HFF-Myc (cell line): ENCODE measurements at regions not wholly inside any gene's neighbourhood (a gene's known extent, or its start where the extent isn't known, plus 50 kb on each side); places are given as distances from the start of the nearest gene placed in this dataset.

Source experiments
- DNase-seq: peaks from one replicate; pipeline ENCODE4 v3.0.0-alpha.2; 2011; ENCODE audit warnings: low read depth; ENCODE audit errors: extremely low read depth
- H3K4me3 ChIP-seq: replicated peaks from 2 replicates; pipeline ENCODE4 v1.5.1; 2011; ENCODE audit warnings: low read depth, mild to moderate bottlenecking, control low read depth, low read length
- TF ChIP-seq, protein P1 (sequence below): IDR thresholded peaks from 2 replicates; pipeline ENCODE4 v1.5.1; 2012; ENCODE audit warnings: mild to moderate bottlenecking, low read depth, low read length, control low read depth; ENCODE audit errors: missing control alignments

DNA sequence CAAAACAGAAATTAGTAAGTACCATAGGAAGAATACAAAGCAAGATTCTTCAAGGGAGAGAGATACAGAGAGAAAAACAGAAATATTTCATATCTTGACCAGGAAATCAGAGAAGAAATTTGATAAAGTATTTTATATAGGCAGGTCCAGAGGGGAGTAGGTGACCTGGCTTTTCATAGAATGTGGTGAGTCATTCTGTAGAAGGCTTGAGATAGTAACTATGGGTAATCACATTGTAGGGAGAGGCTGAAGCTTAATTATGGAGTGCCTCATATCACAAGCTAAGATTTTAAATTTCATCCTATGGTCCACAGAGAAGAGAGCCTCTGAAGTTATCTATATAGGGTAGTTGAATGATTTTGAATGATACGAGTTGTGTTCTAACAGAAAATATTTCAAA lies 195.0 kb upstream of the CYRIA start:
- H3K4me3 ChIP-seq, result no peak overlapping the region
- no peak for DNase-seq
- TF ChIP-seq, protein P1, sequence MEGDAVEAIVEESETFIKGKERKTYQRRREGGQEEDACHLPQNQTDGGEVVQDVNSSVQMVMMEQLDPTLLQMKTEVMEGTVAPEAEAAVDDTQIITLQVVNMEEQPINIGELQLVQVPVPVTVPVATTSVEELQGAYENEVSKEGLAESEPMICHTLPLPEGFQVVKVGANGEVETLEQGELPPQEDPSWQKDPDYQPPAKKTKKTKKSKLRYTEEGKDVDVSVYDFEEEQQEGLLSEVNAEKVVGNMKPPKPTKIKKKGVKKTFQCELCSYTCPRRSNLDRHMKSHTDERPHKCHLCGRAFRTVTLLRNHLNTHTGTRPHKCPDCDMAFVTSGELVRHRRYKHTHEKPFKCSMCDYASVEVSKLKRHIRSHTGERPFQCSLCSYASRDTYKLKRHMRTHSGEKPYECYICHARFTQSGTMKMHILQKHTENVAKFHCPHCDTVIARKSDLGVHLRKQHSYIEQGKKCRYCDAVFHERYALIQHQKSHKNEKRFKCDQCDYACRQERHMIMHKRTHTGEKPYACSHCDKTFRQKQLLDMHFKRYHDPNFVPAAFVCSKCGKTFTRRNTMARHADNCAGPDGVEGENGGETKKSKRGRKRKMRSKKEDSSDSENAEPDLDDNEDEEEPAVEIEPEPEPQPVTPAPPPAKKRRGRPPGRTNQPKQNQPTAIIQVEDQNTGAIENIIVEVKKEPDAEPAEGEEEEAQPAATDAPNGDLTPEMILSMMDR, result no peak

DNA sequence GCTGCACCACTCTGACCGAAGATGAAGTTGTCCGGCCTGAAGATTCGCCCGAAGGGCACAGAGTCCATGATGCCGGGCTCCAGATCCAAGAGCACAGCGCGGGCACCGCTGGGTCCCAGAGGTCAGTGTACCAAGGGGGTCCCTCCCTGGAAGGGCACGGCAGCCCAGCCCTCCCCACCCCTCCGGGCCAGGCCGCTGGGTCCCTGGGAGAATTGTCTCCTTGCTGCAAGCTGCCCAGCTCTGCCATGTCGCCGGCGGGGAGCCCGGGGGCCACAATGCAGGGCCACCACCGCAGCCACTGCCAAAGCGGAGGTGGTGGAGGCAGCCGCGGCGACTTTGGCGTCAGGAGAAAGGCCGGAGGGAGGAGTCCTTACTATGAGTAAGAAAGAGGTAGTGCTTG lies 189.5 kb upstream of the CYRIA start:
- TF ChIP-seq, protein P1, result no peak
- H3K4me3 ChIP-seq, result no peak overlapping the region
- no peak for DNase-seq

DNA sequence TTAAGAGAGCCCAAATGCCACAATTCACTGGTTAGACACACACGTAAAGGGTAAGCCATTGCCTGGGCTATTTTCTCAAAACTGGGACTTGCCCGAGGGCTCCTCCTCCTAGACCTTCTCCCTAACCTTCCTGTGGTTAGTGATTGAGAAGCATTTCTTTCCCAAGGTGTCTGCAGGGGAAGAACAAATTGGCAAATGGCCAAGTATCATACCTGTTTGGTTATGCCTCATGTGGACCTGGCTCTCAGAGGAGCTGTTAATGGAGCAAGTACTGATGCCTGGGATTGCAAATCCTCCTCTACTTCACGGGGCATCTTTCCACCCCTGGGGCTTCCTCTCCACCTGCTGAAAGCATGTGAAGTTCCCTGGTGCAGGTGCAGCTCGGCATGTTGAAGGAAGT lies 187.5 kb upstream of the CYRIA start:
- no peak overlapping the region for H3K4me3 ChIP-seq
- no peak for DNase-seq
- TF ChIP-seq, protein P1, result no peak

DNA sequence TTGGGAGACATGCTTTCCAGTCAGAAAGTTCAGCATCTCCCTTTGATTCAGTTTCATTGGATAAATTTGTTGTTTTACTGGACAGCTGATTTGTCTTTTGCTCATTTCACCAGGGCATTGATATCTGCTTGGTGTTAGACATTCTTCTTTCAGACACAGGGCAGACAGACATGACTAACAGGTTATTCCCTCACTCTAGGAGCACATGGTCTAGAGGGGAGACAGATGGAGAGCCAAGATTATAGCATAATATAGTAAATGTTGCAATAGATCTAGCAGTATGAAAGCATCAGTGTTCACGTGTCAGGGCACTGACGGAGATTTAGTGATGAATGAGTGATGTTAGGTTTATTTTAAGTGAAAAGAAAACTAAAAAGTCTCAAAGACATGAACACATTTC lies 187.0 kb upstream of the CYRIA start:
- TF ChIP-seq, protein P1, result no peak
- H3K4me3 ChIP-seq, result no peak overlapping the region
- DNase-seq, result no peak

DNA sequence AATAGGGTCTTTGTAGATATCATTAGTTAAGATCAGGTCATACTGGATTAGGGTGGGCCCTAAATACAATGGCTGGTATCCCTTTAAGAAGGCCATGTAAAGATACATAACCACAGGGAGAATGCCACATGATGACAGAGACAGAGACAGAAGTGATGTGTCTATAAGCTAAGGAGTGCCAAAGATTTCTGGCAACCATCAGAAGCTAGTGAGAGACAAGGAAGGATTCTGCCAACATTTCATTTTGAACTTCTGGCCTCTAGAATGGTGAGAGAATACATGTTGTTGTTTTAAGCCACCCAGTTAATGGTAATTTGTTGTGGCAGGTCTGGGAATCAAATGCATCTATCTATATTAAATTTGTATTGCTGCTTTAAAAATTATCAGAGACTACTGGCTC lies 185.5 kb upstream of the CYRIA start:
- no peak overlapping the region for H3K4me3 ChIP-seq
- no peak for DNase-seq
- TF ChIP-seq, protein P1, result no peak

DNA sequence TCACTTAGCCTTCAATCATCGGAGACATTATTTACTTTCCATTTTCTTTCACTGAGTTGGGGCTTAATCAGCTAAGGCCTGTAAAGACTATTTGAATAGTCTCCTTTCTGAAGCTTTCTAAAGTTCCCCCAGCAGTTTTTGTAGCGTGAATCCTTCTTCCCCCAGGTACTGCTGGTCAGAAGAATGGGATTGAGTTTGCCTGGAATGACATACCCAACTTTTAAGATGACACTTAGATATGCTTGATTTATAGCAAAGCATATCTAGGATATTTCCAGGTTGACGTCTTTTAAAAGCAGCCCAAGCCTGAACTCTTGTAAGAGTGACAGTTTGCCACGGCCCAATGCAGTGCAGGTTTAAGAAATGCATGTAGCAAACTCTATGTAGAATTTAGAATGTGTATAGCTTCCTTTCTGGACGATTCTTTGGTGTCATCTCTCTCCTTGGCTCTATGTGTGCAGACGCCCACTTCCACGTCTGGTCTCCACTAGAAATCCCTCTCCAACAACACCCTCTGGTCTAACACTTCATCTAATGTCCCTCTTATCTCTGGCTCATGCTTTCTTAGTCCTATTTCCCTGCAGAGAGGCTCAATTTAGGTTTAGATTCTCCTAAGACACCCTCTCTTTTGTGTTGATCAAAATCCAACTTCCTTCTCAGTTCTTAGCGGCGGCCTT lies 175.0 kb upstream of the CYRIA start:
- H3K4me3 ChIP-seq, result no peak overlapping the region
- no peak for DNase-seq
- TF ChIP-seq, protein P1, result no peak

DNA sequence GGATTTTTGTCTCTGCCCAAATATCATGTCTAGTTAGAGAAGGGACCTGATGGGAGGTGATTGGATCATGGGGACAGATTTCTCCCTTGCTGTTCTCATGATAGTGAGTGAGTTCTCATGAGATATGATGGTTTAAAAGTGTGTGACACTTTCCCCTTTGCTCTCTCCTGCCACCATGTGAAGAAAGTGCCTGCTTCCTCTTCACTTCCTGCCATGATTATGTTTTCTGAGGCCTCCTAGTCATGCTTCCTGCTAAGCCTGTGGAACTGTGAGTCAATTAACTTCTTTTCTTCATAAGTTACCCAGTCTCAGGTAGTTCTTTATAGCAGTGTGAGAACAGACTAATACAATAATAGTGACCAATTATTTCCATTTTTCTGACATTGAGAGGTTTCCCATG lies 167.3 kb upstream of the CYRIA start:
- no peak for DNase-seq
- TF ChIP-seq, protein P1, result no peak
- H3K4me3 ChIP-seq, result no peak overlapping the region
